GM18508 (cell line): ENCODE measurements at regions not wholly inside any gene's neighbourhood (a gene's known extent, or its start where the extent isn't known, plus 50 kb on each side); places are given as distances from the start of the nearest gene placed in this dataset.

Experiments used
- ATAC-seq: cut with Tn5 transposase; IDR thresholded peaks from one replicate; pipeline ENCODE4 v1.9.1; 2021; ENCODE audit warnings: moderate number of reproducible peaks; ENCODE audit not compliant: insufficient read depth, unreplicated experiment

GRCh38 chr14:38090506-38090905 lies 117.2 kb upstream of the SSTR1 start:
- no peak for ATAC-seq

DNA sequence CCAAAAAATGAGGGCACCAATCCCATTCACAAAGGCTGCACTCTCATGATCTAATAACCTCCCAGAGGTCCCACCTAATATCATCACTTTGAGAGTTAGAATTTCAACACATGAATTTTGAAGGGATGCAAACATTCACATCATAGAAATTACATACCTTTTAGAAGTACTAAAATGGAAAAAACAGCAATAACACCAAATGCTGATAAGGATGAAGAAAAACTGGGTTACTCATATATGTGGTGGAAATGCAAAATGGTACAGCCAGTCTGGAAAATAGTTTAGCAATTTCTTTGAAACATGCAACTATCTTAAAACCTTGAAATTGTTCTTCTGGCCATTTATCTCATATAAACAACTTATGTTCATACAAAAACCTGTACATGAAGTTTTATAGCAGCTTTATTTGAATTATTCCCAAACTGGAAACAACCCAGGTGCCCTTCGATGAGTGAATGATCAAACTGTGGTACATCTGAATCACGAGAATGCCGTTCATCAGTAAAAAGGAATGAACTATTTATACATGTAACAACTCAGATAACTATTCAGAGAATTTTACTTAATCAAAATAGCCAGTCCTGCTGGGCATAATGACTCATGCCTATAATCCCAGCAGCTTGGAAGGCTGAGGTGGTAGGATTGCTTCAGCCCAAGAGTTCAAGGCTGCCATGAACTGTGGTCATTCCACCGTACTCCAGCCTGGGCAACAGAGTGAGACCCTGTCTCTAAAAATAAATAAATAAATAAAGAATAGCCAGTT lies 109.4 kb upstream of the SSTR1 start:
- ATAC-seq = no peak

GRCh38 chr14:38101679-38102078 lies 106.0 kb upstream of the SSTR1 start:
- no peak for ATAC-seq

DNA sequence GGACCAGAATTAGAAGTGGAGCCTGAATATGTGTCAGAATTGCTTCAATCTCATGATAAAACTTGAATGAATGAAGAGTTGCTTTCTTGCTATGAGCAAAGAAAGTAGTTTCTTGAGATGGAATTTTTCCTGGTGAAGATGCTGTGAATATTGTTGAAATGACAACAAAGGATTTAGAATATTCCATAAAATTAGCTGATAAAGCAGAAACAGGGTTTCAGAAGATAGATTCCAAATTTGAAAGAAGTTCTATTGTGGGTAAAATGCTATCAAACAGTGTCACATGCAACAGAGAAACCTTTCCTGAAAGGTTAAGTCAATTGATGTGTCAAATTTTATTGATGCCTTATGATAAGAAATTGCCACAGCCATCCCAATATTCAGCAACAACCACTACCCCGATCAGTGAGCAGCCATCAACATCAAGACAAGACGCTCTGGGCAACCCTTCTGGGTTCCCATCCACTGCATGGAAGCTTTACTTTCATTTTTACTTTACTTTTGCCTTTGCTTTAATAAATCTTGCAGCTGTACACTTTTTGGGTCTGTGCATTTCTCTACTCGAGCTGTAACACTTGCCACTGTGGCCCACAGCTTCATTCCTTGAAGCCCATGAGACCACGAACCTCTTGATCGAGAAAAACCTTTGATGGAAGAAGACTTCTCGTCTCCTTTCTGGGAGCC lies 104.0 kb upstream of the SSTR1 start:
- no peak for ATAC-seq

GRCh38 chr14:38105106-38105702 lies 102.5 kb upstream of the SSTR1 start:
- ATAC-seq = no peak

GRCh38 chr14:38107216-38107631 lies 100.5 kb upstream of the SSTR1 start:
- no peak for ATAC-seq

DNA sequence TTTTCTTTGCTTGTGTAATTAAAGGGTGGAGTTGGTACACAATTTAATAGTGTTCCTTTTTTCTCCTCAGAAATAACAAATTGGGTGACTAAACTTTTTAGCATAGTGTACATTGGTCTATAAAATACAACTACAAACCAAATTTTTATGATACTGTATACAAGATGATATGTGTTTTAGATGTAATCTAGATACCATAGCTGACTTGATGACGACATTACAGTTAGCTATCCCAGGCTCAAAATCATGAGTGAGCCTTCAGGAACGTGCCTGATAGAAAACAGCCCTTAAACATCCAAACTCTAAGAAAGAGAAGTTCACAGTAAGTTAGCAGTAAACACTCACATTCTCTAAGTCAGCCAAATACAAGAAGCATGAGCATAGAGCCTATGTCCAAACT lies 99.0 kb upstream of the SSTR1 start:
- ATAC-seq = no peak

- no peak for ATAC-seq
Observed at GRCh38 chr14:38110258-38110657, 97.4 kb upstream of the SSTR1 start.

GRCh38 chr14:38111046-38111445 lies 96.7 kb upstream of the SSTR1 start:
- ATAC-seq = no peak

GRCh38 chr14:38113546-38113945 lies 94.2 kb upstream of the SSTR1 start:
- ATAC-seq = no peak

- no peak for ATAC-seq
Observed at GRCh38 chr14:38116895-38117294, 90.8 kb upstream of the SSTR1 start.

DNA sequence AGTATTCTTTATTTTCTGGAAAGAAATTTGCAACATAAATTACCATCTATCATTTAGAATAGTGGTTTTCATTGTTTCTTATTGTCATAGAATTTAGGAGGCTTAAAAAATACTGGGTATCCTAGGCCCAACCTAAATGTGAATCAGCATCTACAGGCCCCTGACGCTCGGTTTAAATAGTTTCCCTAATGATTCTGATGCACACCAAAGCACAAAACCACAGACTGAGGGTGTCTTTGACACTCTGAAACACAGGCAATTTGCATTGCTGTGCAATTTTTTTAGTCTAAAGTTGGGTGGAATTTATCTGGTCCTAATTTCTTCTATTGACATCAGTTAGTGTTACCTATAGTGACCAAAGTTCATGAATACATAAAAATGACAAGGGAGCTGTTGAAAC lies 87.6 kb upstream of the SSTR1 start:
- ATAC-seq = no peak

GRCh38 chr14:38121320-38122020 lies 86.2 kb upstream of the SSTR1 start:
- no peak for ATAC-seq

- no peak for ATAC-seq
Observed at GRCh38 chr14:38122241-38122640, 85.5 kb upstream of the SSTR1 start.

GRCh38 chr14:38124506-38124905 lies 83.2 kb upstream of the SSTR1 start:
- ATAC-seq = no peak

DNA sequence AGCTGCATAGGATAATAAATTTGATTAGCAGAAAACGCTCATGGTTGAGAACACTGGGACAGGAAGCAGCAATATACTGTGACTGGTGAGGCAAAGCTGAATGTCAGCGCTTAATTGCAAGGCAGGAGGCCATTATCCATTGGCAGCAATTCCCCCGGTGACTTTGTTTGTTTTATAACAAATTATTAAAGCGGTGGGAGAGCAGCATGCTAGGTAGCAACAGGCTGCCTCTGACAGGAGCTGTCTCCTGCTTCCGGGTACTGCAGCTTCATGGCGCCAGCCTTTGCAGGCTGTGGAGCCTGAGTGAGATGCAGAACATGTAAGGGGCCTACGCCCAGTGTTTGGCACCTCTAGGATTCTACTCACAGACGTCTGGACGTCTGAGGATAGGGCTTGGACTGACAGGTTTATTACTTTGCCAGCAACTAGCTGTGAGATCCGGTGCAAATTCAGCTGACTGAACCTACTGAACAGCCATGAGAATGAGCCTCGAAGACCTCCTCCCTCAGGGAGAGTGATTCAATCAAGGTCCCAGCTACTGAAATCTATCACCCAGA lies 82.1 kb upstream of the SSTR1 start:
- no peak for ATAC-seq

DNA sequence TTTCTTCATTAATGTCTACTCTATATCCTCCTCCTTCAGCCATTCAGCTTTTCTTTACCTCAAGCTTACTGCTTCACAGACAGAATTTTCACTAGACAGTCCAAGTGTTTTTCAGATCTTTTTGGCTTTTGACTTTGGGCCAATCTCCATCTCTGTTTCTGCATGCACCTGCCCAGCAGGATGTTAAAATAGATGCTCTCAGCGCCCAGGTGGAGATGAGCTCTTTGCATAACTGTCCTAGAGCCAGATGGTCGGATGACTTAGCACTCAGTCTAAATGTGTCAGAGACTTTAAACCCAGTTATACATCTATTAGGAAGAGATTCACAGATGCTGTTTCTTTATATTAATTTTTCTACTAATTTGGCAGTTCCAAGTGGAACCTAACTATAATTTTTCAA lies 80.3 kb upstream of the SSTR1 start:
- no peak for ATAC-seq

DNA sequence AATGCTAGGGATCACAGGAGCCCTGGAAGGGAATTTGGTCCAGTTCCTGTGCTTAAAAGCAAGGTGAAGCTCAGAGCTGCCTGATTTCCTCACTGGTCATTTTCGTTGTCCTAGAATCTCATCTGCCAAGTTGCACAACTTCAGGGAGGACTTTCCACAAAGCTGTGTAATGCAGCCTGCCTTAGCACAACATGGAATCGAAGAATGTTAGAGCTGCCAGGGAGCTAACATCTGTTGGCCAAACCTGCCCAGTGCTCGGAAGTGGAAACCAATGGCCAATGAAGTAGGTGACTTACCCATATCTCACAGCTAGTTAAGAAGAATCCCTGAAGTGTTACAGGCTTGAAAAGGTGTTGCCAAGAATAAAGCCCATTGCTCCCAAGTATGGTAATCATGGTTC lies 79.9 kb upstream of the SSTR1 start:
- no peak for ATAC-seq

DNA sequence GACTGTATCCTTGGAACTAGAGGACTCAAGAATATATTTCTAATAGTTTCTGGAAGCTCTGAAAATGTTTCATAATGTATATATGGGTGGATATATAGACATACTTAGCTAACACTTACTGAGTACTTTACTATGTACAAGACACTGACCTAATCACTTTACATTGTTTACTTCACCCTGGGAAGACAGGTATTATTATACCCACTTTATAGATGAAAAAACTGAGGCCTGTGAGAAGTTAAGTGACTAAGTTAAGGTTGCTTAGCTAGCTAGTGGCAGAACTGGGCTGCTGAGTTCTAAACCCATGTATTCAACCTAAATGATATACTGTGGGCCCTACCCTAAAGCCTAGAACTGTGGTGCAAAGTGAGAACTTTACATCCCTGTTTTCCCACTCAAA lies 79.1 kb upstream of the SSTR1 start:
- no peak for ATAC-seq

- ATAC-seq = no peak
Observed at GRCh38 chr14:38129192-38129591, 78.5 kb upstream of the SSTR1 start.

DNA sequence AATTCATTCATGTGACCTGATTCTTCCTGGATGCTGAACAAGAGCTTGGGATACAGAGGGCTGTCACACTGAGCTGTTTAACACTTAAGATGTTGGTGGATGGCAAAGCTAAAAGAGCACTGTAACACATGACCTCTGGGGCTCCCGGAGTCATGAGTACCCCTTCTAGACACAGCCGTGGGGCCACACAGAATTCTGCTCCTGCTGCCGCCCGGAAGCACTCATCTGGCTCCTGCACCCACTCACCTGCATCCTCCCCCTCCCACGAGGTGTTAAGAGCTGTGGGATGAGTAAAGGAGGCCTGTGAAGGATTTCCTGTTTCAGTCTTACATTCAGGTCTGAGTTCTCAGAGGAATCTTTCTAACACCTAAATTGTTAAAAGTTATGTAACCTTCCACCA lies 78.0 kb upstream of the SSTR1 start:
- ATAC-seq = no peak
